ENCODE measurements at regions not wholly inside any gene's neighbourhood (a gene's known extent, or its start where the extent isn't known, plus 50 kb on each side); places are given as distances from the start of the nearest gene placed in this dataset.

DNA sequence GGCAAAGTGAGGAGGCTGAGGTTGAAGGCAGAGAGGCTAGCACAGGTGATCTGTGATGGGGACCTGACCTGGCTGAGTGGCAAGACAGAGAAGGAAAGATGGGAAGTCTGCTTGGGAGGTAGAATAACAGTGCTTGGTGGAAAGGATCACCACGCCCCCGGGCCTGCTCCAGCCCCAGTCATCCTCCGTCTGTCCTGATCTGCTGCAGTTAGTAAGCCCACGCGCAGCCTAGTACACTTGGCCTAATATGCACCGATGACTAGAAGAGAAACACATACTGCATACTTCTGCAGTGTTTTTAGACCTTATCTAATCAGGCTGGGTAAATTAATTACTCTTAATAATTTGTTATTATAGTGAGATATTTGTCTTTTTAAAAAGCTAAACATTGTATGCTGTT is 103.7 kb upstream of the KLF3 start:
- H3K9ac ChIP-seq (ENCODE audit: low read length): no peak overlapping the region
- H3K9me2 ChIP-seq (ENCODE audit: insufficient read depth, low read length): no peaks in the 10 kb centered on the region
- no peak overlapping the region for H3K4me2 ChIP-seq (ENCODE audit: low read length)
- H3K79me2 ChIP-seq (replicated peaks; ENCODE audit: insufficient read depth, low read length): no peaks in the 10 kb centered on the region
- no peak overlapping the region for H3K4me3 ChIP-seq (ENCODE audit: low read length)
- H3K36me3 ChIP-seq (ENCODE audit: insufficient read depth, low read length): no peaks in the 10 kb centered on the region
- no peaks in the 10 kb centered on the region for H3K27me3 ChIP-seq (ENCODE audit: insufficient read depth, low read depth, low read length)
- H3F3A ChIP-seq (ENCODE audit: insufficient read depth, low read length, poor library complexity, severe bottlenecking): no peaks in the 10 kb centered on the region
- TF ChIP-seq TAF1 (IDR thresholded peaks at IDR 0.05; ENCODE audit: low read depth) (no peak), EZH2 (IDR thresholded peaks at IDR 0.05; ENCODE audit: borderline replicate concordance, insufficient read depth, low read length, poor library complexity, severe bottlenecking) (no peak), EP300 (conservative IDR thresholded peaks at IDR 0.05; ENCODE audit: poor library complexity, severe bottlenecking) (no peak), MXI1 (conservative IDR thresholded peaks at IDR 0.05; ENCODE audit: poor library complexity, severe bottlenecking) (no peak), POLR2AphosphoS5 (IDR thresholded peaks at IDR 0.05) (no peak), SMC3 (conservative IDR thresholded peaks at IDR 0.05; ENCODE audit: poor library complexity) (no peak), RAD21 (conservative IDR thresholded peaks at IDR 0.05) (no peak)
- TF ChIP-seq, protein P1, sequence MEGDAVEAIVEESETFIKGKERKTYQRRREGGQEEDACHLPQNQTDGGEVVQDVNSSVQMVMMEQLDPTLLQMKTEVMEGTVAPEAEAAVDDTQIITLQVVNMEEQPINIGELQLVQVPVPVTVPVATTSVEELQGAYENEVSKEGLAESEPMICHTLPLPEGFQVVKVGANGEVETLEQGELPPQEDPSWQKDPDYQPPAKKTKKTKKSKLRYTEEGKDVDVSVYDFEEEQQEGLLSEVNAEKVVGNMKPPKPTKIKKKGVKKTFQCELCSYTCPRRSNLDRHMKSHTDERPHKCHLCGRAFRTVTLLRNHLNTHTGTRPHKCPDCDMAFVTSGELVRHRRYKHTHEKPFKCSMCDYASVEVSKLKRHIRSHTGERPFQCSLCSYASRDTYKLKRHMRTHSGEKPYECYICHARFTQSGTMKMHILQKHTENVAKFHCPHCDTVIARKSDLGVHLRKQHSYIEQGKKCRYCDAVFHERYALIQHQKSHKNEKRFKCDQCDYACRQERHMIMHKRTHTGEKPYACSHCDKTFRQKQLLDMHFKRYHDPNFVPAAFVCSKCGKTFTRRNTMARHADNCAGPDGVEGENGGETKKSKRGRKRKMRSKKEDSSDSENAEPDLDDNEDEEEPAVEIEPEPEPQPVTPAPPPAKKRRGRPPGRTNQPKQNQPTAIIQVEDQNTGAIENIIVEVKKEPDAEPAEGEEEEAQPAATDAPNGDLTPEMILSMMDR (IDR thresholded peaks at IDR 0.05; ENCODE audit: poor library complexity, severe bottlenecking): no peak
- TF ChIP-seq, protein P2, sequence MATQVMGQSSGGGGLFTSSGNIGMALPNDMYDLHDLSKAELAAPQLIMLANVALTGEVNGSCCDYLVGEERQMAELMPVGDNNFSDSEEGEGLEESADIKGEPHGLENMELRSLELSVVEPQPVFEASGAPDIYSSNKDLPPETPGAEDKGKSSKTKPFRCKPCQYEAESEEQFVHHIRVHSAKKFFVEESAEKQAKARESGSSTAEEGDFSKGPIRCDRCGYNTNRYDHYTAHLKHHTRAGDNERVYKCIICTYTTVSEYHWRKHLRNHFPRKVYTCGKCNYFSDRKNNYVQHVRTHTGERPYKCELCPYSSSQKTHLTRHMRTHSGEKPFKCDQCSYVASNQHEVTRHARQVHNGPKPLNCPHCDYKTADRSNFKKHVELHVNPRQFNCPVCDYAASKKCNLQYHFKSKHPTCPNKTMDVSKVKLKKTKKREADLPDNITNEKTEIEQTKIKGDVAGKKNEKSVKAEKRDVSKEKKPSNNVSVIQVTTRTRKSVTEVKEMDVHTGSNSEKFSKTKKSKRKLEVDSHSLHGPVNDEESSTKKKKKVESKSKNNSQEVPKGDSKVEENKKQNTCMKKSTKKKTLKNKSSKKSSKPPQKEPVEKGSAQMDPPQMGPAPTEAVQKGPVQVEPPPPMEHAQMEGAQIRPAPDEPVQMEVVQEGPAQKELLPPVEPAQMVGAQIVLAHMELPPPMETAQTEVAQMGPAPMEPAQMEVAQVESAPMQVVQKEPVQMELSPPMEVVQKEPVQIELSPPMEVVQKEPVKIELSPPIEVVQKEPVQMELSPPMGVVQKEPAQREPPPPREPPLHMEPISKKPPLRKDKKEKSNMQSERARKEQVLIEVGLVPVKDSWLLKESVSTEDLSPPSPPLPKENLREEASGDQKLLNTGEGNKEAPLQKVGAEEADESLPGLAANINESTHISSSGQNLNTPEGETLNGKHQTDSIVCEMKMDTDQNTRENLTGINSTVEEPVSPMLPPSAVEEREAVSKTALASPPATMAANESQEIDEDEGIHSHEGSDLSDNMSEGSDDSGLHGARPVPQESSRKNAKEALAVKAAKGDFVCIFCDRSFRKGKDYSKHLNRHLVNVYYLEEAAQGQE (IDR thresholded peaks at IDR 0.05; ENCODE audit: borderline replicate concordance): no peak
- no peaks in the 10 kb centered on the region for H4K20me1 ChIP-seq (ENCODE audit: insufficient read depth)
- H2AFZ ChIP-seq (ENCODE audit: low read depth, low read length): no peak overlapping the region
- no peak overlapping the region for H3K27ac ChIP-seq (ENCODE audit: low read length)
- no peaks in the 10 kb centered on the region for H3K9me3 ChIP-seq (ENCODE audit: low read length)

DNA sequence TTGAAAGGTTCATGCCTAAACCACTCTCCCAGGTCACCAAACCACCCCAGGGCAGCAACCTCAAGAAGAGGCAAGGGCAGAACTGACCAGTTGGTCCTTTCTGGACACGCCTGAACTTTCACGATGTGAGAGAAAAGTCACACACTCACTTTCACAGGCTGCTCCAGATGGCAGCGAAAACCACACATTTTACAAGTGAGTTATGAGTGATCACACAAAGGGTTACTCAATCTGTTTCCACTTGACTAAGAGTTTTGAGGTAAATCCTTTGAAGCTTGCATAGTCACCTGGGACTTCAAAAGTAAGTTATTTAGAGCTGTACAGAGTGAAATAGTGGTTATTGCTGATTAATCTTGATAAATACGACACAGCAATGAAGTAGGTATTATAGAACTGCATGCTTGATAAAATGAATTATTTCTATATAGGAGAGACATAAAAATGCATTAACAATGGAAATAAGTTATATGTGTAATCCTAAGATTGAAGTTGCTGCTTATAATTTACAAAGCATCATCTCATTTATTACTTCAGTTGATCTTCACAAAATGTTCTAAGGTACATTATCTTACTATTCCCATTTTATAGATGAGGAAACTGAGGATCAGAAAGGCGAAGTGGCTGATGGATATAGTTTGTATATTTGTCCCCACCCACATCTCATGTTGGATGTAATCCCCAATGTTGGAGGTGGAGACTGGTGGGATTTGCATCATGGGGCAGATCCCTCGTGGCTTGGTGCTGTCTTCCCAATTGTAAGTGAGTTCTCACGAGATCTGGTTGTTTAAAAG is 103.0 kb upstream of the KLF3 start:
- TF ChIP-seq EP300 (conservative IDR thresholded peaks at IDR 0.05; ENCODE audit: poor library complexity, severe bottlenecking): no peak
- TF ChIP-seq POLR2AphosphoS5 (IDR thresholded peaks at IDR 0.05): no peak
- TF ChIP-seq EZH2 (IDR thresholded peaks at IDR 0.05; ENCODE audit: borderline replicate concordance, insufficient read depth, low read length, poor library complexity, severe bottlenecking): no peak
- TF ChIP-seq TAF1 (IDR thresholded peaks at IDR 0.05; ENCODE audit: low read depth): no peak
- TF ChIP-seq, protein P2 (IDR thresholded peaks at IDR 0.05; ENCODE audit: borderline replicate concordance): no peak
- no peak for TF ChIP-seq RAD21 (conservative IDR thresholded peaks at IDR 0.05)
- TF ChIP-seq SMC3 (conservative IDR thresholded peaks at IDR 0.05; ENCODE audit: poor library complexity): no peak
- no peak for TF ChIP-seq MXI1 (conservative IDR thresholded peaks at IDR 0.05; ENCODE audit: poor library complexity, severe bottlenecking)
- TF ChIP-seq, protein P1 (IDR thresholded peaks at IDR 0.05; ENCODE audit: poor library complexity, severe bottlenecking): no peak

More for the DNA sequence above, 103.0 kb upstream of the KLF3 start:
- H3F3A ChIP-seq (ENCODE audit: insufficient read depth, low read length, poor library complexity, severe bottlenecking): no peaks in the 10 kb centered on the region
- H3K36me3 ChIP-seq (ENCODE audit: insufficient read depth, low read length): no peaks in the 10 kb centered on the region
- no peak overlapping the region for H3K4me2 ChIP-seq (ENCODE audit: low read length)
- no peaks in the 10 kb centered on the region for H4K20me1 ChIP-seq (ENCODE audit: insufficient read depth)
- no peaks in the 10 kb centered on the region for H3K79me2 ChIP-seq (replicated peaks; ENCODE audit: insufficient read depth, low read length)
- no peaks in the 10 kb centered on the region for H3K9me3 ChIP-seq (ENCODE audit: low read length)
- no peak overlapping the region for H3K9ac ChIP-seq (ENCODE audit: low read length)
- no peaks in the 10 kb centered on the region for H3K27me3 ChIP-seq (ENCODE audit: insufficient read depth, low read depth, low read length)
- no peaks in the 10 kb centered on the region for H3K9me2 ChIP-seq (ENCODE audit: insufficient read depth, low read length)
- no peak overlapping the region for H2AFZ ChIP-seq (ENCODE audit: low read depth, low read length)
- no peak overlapping the region for H3K4me3 ChIP-seq (ENCODE audit: low read length)
- no peak overlapping the region for H3K27ac ChIP-seq (ENCODE audit: low read length)
